Keratinocyte (primary cell): ENCODE measurements at regions not wholly inside any gene's neighbourhood (a gene's known extent, or its start where the extent isn't known, plus 50 kb on each side); places are given as distances from the start of the nearest gene placed in this dataset.

Source experiments
- DNase-seq: peaks from one replicate; pipeline ENCODE4 v3.0.0-alpha.2; 2011; ENCODE audit warnings: low read depth, missing footprints, low spot score
- FAIRE-seq: peaks from 2 replicates; lab custom pipeline; 2011; peaks lifted over from hg19 to GRCh38; lab: Jason Lieb, UNC
- H2AFZ ChIP-seq: 2 replicates; pipeline ENCODE4 v1.6.0; 2012; ENCODE audit warnings: low read length, control low read depth, inconsistent platforms; ENCODE audit not compliant: control insufficient read depth
- H3K27ac ChIP-seq: 2 replicates; pipeline ENCODE4 v1.5.1; 2011; ENCODE audit warnings: low read length; ENCODE audit not compliant: control insufficient read depth, insufficient read depth
- H3K27me3 ChIP-seq: 3 replicates; pipeline ENCODE4 v1.6.0; 2011; ENCODE audit warnings: low read length; ENCODE audit not compliant: control insufficient read depth, insufficient read depth; ENCODE audit errors: extremely low read depth
- H3K36me3 ChIP-seq, 2 experiments: 2 replicates in 1 of 2; 3 replicates in 1 of 2; pipeline ENCODE4 v1.5.1; 2011; ENCODE audit warnings: low read length in 2 of 2, mild to moderate bottlenecking in 1 of 2; ENCODE audit not compliant: control insufficient read depth in 2 of 2, insufficient read depth in 2 of 2; ENCODE audit errors: extremely low read depth in 1 of 2
- H3K4me1 ChIP-seq: 3 replicates; pipeline ENCODE4 v1.5.1; 2011; ENCODE audit warnings: low read length; ENCODE audit not compliant: control insufficient read depth, insufficient read depth; ENCODE audit errors: extremely low read depth
- H3K4me2 ChIP-seq: 3 replicates; pipeline ENCODE4 v1.6.0; 2011; ENCODE audit warnings: low read depth, low read length; ENCODE audit not compliant: control insufficient read depth, insufficient read depth; ENCODE audit errors: extremely low read depth
- H3K4me3 ChIP-seq, 3 experiments: fragments of 200-600 bp in 1 of 3; sonication (generic) in 1 of 3; 2 replicates in 2 of 3; 3 replicates in 1 of 3; pipeline ENCODE4 v1.5.1; 2011 to 2016; ENCODE audit warnings: low read length in 3 of 3, mild to moderate bottlenecking in 3 of 3, control low read depth in 2 of 3, inconsistent platforms in 1 of 3, low read depth in 1 of 3, mixed read lengths in 1 of 3, mixed run types in 1 of 3, moderate library complexity in 1 of 3; ENCODE audit not compliant: control insufficient read depth in 2 of 3, insufficient read depth in 2 of 3; ENCODE audit errors: extremely low read depth in 1 of 3
- H3K79me2 ChIP-seq: 2 replicates; pipeline ENCODE4 v1.6.0; 2012; ENCODE audit warnings: low read length; ENCODE audit not compliant: control insufficient read depth, insufficient read depth
- H3K9ac ChIP-seq: 3 replicates; pipeline ENCODE4 v1.6.0; 2011; ENCODE audit warnings: low read length; ENCODE audit not compliant: control insufficient read depth, insufficient read depth; ENCODE audit errors: extremely low read depth
- H3K9me1 ChIP-seq: 3 replicates; pipeline ENCODE4 v1.6.0; 2011; ENCODE audit warnings: low read length; ENCODE audit not compliant: control insufficient read depth, insufficient read depth; ENCODE audit errors: extremely low read depth
- H3K9me3 ChIP-seq: 2 replicates; pipeline ENCODE4 v1.5.1; 2012; ENCODE audit warnings: low read depth, low read length; ENCODE audit not compliant: control insufficient read depth
- H4K20me1 ChIP-seq: 3 replicates; pipeline ENCODE4 v1.6.0; 2011; ENCODE audit warnings: low read length; ENCODE audit not compliant: control insufficient read depth, insufficient read depth; ENCODE audit errors: extremely low read depth
- CTCF ChIP-seq, 3 experiments: IDR thresholded peaks in 1 of 3; conservative IDR thresholded peaks in 1 of 3; optimal IDR thresholded peaks in 1 of 3; 2 replicates in 2 of 3; 3 replicates in 1 of 3; pipeline versions ENCODE3 to v1.5.1; 2011; ENCODE audit warnings: low read length in 3 of 3, mild to moderate bottlenecking in 3 of 3, moderate library complexity in 2 of 3, control low read depth in 1 of 3, inconsistent platforms in 1 of 3; ENCODE audit not compliant: insufficient read depth in 2 of 3; ENCODE audit errors: extremely low read depth in 1 of 3
- EZH2 ChIP-seq: IDR thresholded peaks from one replicate; pipeline ENCODE4 v1.6.1; 2012; ENCODE audit warnings: inconsistent platforms, mild to moderate bottlenecking, low read length, moderate library complexity
- dilution Hi-C: fragments of 300-500 bp; cut with MboI; formaldehyde crosslinking; loops from one replicate; pipeline ENCODE4 v1.7.0; 2020; ENCODE audit warnings: low sequenced_read_pairs; ENCODE audit not compliant: extremely low pct_ligation_motif_present
- small RNA-seq, 3 experiments: library from RNA; depleted of rRNA; stranded (forward); fragments of <200 nt; gene quantifications; one replicate each; pipeline ENCODE3, GENCODE V24; 2012; ENCODE audit warnings: low read depth in 3 of 3, low replicate concordance in 1 of 3; ENCODE audit not compliant: insufficient read length in 3 of 3

- Histone ChIP-seq H3K36me3 (no peaks in the 10 kb centered on the region), H3K79me2 (no peaks in the 10 kb centered on the region), H4K20me1 (no peaks in the 10 kb centered on the region), H3K9ac (no peak overlapping the region), H3K9me3 (no peaks in the 10 kb centered on the region), H3K27me3 (peaks cover 9% of the 10 kb centered on the region), H3K4me3 (no peak overlapping the region), H2AFZ (no peak overlapping the region), H3K4me1 (no peaks in the 10 kb centered on the region), H3K9me1 (no peaks in the 10 kb centered on the region), H3K4me2 (no peak overlapping the region), H3K27ac (no peak overlapping the region)
- TF ChIP-seq EZH2: no peak
- TF ChIP-seq CTCF (optimal IDR thresholded peaks at IDR 0.05 in 1 of 3, IDR thresholded peaks at IDR 0.05 in 1 of 3, conservative IDR thresholded peaks at IDR 0.05 in 1 of 3; ENCODE audit: extremely low read depth in 1 of 3, insufficient read depth in 2 of 3, low read length in 3 of 3): no peak
- DNase-seq (no peak), FAIRE-seq (no peak)
- dilution Hi-C loops: no loop called here
These were observed 49.7 kb upstream of the TOP3B start for GRCh38 chr22:22032099-22032905.

Small RNA genes in the stretch of these regions (small RNA-seq; reads per million reads assigned to genes)
- gene AC245452.3 (0 reads per million in 3 experiments), gene AC245517.3 (0 reads per million in 3 experiments), gene AC245517.5 (0 reads per million in 3 experiments), gene IGLVIV-59 (0 reads per million in 3 experiments)
